ENCODE measurements at regions not wholly inside any gene's neighbourhood (a gene's known extent, or its start where the extent isn't known, plus 50 kb on each side); places are given as distances from the start of the nearest gene placed in this dataset.

DNA sequence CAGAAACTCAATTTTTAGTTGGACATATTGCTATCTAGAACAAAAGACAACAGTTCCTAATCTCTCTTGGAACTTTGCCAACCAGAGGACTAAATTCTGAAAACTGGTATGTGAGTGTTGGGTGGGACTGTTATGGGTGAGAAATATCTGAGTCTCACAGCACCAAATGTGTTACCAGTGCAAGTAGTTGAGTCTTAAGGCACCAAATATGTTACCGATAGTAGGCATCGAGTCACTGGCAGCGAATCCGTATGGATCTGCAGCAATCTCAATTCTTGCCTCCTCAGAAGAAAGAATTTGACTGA lies 575.2 kb downstream of the DACH1 start:
- TF ChIP-seq, protein P1, sequence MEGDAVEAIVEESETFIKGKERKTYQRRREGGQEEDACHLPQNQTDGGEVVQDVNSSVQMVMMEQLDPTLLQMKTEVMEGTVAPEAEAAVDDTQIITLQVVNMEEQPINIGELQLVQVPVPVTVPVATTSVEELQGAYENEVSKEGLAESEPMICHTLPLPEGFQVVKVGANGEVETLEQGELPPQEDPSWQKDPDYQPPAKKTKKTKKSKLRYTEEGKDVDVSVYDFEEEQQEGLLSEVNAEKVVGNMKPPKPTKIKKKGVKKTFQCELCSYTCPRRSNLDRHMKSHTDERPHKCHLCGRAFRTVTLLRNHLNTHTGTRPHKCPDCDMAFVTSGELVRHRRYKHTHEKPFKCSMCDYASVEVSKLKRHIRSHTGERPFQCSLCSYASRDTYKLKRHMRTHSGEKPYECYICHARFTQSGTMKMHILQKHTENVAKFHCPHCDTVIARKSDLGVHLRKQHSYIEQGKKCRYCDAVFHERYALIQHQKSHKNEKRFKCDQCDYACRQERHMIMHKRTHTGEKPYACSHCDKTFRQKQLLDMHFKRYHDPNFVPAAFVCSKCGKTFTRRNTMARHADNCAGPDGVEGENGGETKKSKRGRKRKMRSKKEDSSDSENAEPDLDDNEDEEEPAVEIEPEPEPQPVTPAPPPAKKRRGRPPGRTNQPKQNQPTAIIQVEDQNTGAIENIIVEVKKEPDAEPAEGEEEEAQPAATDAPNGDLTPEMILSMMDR (IDR thresholded peaks at IDR 0.05; ENCODE audit: insufficient read depth, low read length, poor library complexity, severe bottlenecking): no peak
- TF ChIP-seq EZH2phosphoT487 (conservative IDR thresholded peaks at IDR 0.05; ENCODE audit: low read length): no peak
